ENCODE measurements at regions not wholly inside any gene's neighbourhood (a gene's known extent, or its start where the extent isn't known, plus 50 kb on each side); places are given as distances from the start of the nearest gene placed in this dataset.
"Not testable (repeated sequence)": the region's sequence is repeated elsewhere in the genome, so short reads cannot be mapped to it uniquely, and the experiment has no call there.

GRCh38 chr2:186980787-186981550 is 132.0 kb upstream of the ZSWIM2 start:
- no peak for DNase-seq

GRCh38 chr2:186980117-186980442 is 131.1 kb upstream of the ZSWIM2 start:
- DNase-seq, result no peak

- no peak for DNase-seq
Observed at GRCh38 chr2:186979439-186980116, 130.6 kb upstream of the ZSWIM2 start.

- no peak for DNase-seq
Observed at GRCh38 chr2:186977433-186978045, 128.6 kb upstream of the ZSWIM2 start.

- DNase-seq, result no peak
Observed at GRCh38 chr2:186976329-186976728, 127.4 kb upstream of the ZSWIM2 start.

- no peak for DNase-seq
Observed at GRCh38 chr2:186972281-186972970, 123.5 kb upstream of the ZSWIM2 start.

GRCh38 chr2:186968277-186968676 is 119.3 kb upstream of the ZSWIM2 start:
- no peak for DNase-seq

- no peak for DNase-seq
Observed at GRCh38 chr2:186966015-186966414, 117.0 kb upstream of the ZSWIM2 start.

- DNase-seq, result no peak
Observed at GRCh38 chr2:186962085-186962747, 113.2 kb upstream of the ZSWIM2 start.

- not testable (repeated sequence) for DNase-seq
Observed at GRCh38 chr2:186960241-186960640, 111.3 kb upstream of the ZSWIM2 start.

GRCh38 chr2:186959486-186959885 is 110.5 kb upstream of the ZSWIM2 start:
- no peak for DNase-seq

- DNase-seq, result no peak
Observed at GRCh38 chr2:186950694-186951093, 101.7 kb upstream of the ZSWIM2 start.

- DNase-seq, result no peak
Observed at GRCh38 chr2:186949726-186950256, 100.8 kb upstream of the ZSWIM2 start.

- no peak for DNase-seq
Observed at GRCh38 chr2:186947516-186947915, 98.5 kb upstream of the ZSWIM2 start.

GRCh38 chr2:186946896-186947467 is 98.0 kb upstream of the ZSWIM2 start:
- DNase-seq, result no peak

- DNase-seq, result no peak
Observed at GRCh38 chr2:186941853-186942252, 92.9 kb upstream of the ZSWIM2 start.

- no peak for DNase-seq
Observed at GRCh38 chr2:186940463-186940862, 91.5 kb upstream of the ZSWIM2 start.

GRCh38 chr2:186934420-186934819 is 85.5 kb upstream of the ZSWIM2 start:
- no peak for DNase-seq

- DNase-seq, result no peak
Observed at GRCh38 chr2:186927867-186928191, 78.9 kb upstream of the ZSWIM2 start.

- no peak for DNase-seq
Observed at GRCh38 chr2:186927185-186927866, 78.4 kb upstream of the ZSWIM2 start.

- DNase-seq, result no peak
Observed at GRCh38 chr2:186925514-186925913, 76.5 kb upstream of the ZSWIM2 start.

GRCh38 chr2:186922316-186922715 is 73.3 kb upstream of the ZSWIM2 start:
- not testable (repeated sequence) for DNase-seq
